B cell (primary cell): ENCODE measurements at regions not wholly inside any gene's neighbourhood (a gene's known extent, or its start where the extent isn't known, plus 50 kb on each side); places are given as distances from the start of the nearest gene placed in this dataset.

Experiments
- ATAC-seq: fragments of 200-7000 bp; cut with Tn5 transposase; one replicate; pipeline ENCODE4 v1.10.0; 2021; ENCODE audit warnings: low read depth, mild to moderate bottlenecking, moderate number of reproducible peaks, moderate library complexity
- CTCF ChIA-PET: fragments of 350-600 bp; sonication (Branson Sonifier 250); formaldehyde crosslinking; loops from one replicate; lab custom pipeline; 2021; ENCODE audit warnings: antibody characterized with exemption, inconsistent platforms; lab: Charles Lee
- POLR2A ChIA-PET: fragments of 350-600 bp; sonication (Branson Sonifier 250); formaldehyde crosslinking; loops from one replicate; lab custom pipeline; 2021; ENCODE audit warnings: antibody characterized with exemption; lab: Charles Lee
- DNase-seq: peaks from one replicate; pipeline ENCODE4 v3.0.0; 2013
- H2AFZ ChIP-seq: 2 replicates; pipeline ENCODE4 v1.6.1; 2012; ENCODE audit warnings: mild to moderate bottlenecking, low read depth, low read length; ENCODE audit not compliant: insufficient read depth, poor library complexity, severe bottlenecking
- H3K27ac ChIP-seq, 2 donors: 1 replicate in 1 of 2; 2 replicates in 1 of 2; pipeline ENCODE4 v1.5.1; 2012 to 2013; ENCODE audit warnings: low read length in 2 of 2, mild to moderate bottlenecking in 2 of 2, moderate library complexity in 1 of 2
- H3K27me3 ChIP-seq, 4 experiments: fragments of 200-600 bp in 1 of 4; sonication (generic) in 1 of 4; replicated peaks in 1 of 4; 1 replicate in 2 of 4; 2 replicates in 2 of 4; pipeline versions ENCODE4 v1.6.1 to v1.7.0; 2013 to 2016; ENCODE audit warnings: low read length in 3 of 4, mild to moderate bottlenecking in 2 of 4, mixed read lengths in 1 of 4, moderate library complexity in 1 of 4; ENCODE audit not compliant: insufficient read depth in 4 of 4, control insufficient read depth in 3 of 4; ENCODE audit errors: control extremely low read depth in 1 of 4
- H3K36me3 ChIP-seq, 2 experiments: replicated peaks in 1 of 2; 1 replicate in 1 of 2; 2 replicates in 1 of 2; pipeline versions ENCODE4 v1.6.1 to v1.7.1; 2013; ENCODE audit warnings: low read length in 1 of 2; ENCODE audit not compliant: insufficient read depth in 2 of 2, control insufficient read depth in 1 of 2; ENCODE audit errors: control extremely low read depth in 1 of 2, extremely low read depth in 1 of 2
- H3K4me1 ChIP-seq, 2 donors: fragments of 200-600 bp in 1 of 2; sonication (generic) in 1 of 2; 1 replicate in 1 of 2; 2 replicates in 1 of 2; pipeline versions ENCODE4 v1.5.1 to v1.6.1; 2013 to 2017; ENCODE audit warnings: low read length in 2 of 2; ENCODE audit not compliant: control insufficient read depth in 2 of 2, insufficient read depth in 2 of 2
- H3K4me2 ChIP-seq: replicated peaks from 2 replicates; pipeline ENCODE3; 2012; ENCODE audit warnings: mild to moderate bottlenecking, low read depth, low read length; ENCODE audit not compliant: poor library complexity, severe bottlenecking
- H3K4me3 ChIP-seq, 5 experiments: fragments of 200-600 bp in 1 of 5; sonication (generic) in 1 of 5; 1 replicate in 3 of 5; 2 replicates in 2 of 5; pipeline versions ENCODE4 v1.5.1 to v1.7.0; 2011 to 2016; ENCODE audit warnings: low read length in 4 of 5, mild to moderate bottlenecking in 4 of 5, low read depth in 2 of 5, control low read depth in 1 of 5, moderate library complexity in 1 of 5; ENCODE audit not compliant: insufficient read depth in 1 of 5; ENCODE audit errors: control extremely low read depth in 1 of 5, extremely low read depth in 1 of 5
- H3K79me2 ChIP-seq: fragments of 200-600 bp; sonication (generic); one replicate; pipeline ENCODE4 v1.6.0; 2016; ENCODE audit warnings: low read length; ENCODE audit not compliant: control insufficient read depth, insufficient read depth
- H3K9ac ChIP-seq: fragments of 200-600 bp; sonication (generic); 2 replicates; pipeline ENCODE4 v1.6.1; 2017; ENCODE audit warnings: mild to moderate bottlenecking, low read length, moderate library complexity
- H3K9me3 ChIP-seq, 3 donors: one replicate each; pipeline versions ENCODE4 v1.6.1 to v1.7.1; 2013; ENCODE audit warnings: low read length in 2 of 3; ENCODE audit not compliant: control insufficient read depth in 2 of 3, insufficient read depth in 1 of 3; ENCODE audit errors: control extremely low read depth in 1 of 3
- H4K20me1 ChIP-seq: 2 replicates; pipeline ENCODE4 v1.6.0; 2012; ENCODE audit warnings: mild to moderate bottlenecking, low read length; ENCODE audit not compliant: insufficient read depth, control insufficient read depth, poor library complexity, severe bottlenecking
- H3K27ac Mint-ChIP-seq: one replicate; pipeline ENCODE4 v1.8.0; 2021; ENCODE audit warnings: mixed read lengths
- H3K27me3 Mint-ChIP-seq: one replicate; pipeline ENCODE4 v1.8.0; 2021; ENCODE audit warnings: mixed read lengths
- H3K4me1 Mint-ChIP-seq: one replicate; pipeline ENCODE4 v1.8.0; 2021; ENCODE audit warnings: mixed read lengths
- H3K4me3 Mint-ChIP-seq: one replicate; pipeline ENCODE4 v1.8.0; 2021; ENCODE audit warnings: mixed read lengths
- H3K9me3 Mint-ChIP-seq: one replicate; pipeline ENCODE4 v1.8.0; 2022; ENCODE audit warnings: mixed read lengths; ENCODE audit not compliant: insufficient read depth
- EZH2 ChIP-seq: IDR thresholded peaks from 2 replicates; pipeline ENCODE4 v1.6.1; 2012; ENCODE audit warnings: borderline replicate concordance, low read depth, mild to moderate bottlenecking, moderate library complexity, low read length; ENCODE audit not compliant: insufficient read depth, poor library complexity, severe bottlenecking
- WGBS: methylation state at CpG from one replicate; pipeline ENCODE4 v1.1.5; 2013; ENCODE audit warnings: missing lambda C conversion rate; ENCODE audit not compliant: insufficient coverage; 5-methylcytosine and 5-hydroxymethylcytosine counted together
- intact Hi-C: fragments of 100-400 bp; cut with micrococcal nuclease; formaldehyde crosslinking; loops from one replicate; pipeline ENCODE4 v1.10.0; 2022
- TF ChIP-seq, protein P1 (sequence below): fragments of 200-600 bp; IDR thresholded peaks from one replicate; pipeline ENCODE4 v1.8.0; 2022; ENCODE audit warnings: antibody characterized with exemption, mild to moderate bottlenecking

GRCh38 chr20:48286601-48287000, 501.3 kb upstream of the SULF2 start:
- no CpG with 5 or more reads among the region's 1 CpG for WGBS
- Histone ChIP-seq H3K4me1 (no peaks in the 10 kb centered on the region), H3K27me3 (peaks cover 0 to 2% (median under 1%) of the 10 kb centered on the region in 4 experiments), H3K4me2 (no peak overlapping the region), H3K9ac (no peak overlapping the region), H3K27ac (no peak overlapping the region), H3K79me2 (no peaks in the 10 kb centered on the region), H3K36me3 (no peaks in the 10 kb centered on the region), H3K9me3 (peaks cover 0 to 8% (median 0%) of the 10 kb centered on the region in 3 donors), H3K4me3 (no peak overlapping the region), H2AFZ (no peak overlapping the region), H4K20me1 (no peaks in the 10 kb centered on the region)
- ChIA-PET POLR2A (no interaction called here), CTCF (no interaction called here)
- H3K9me3 Mint-ChIP-seq = no peaks in the 10 kb centered on the region
- intact Hi-C loops = no loop called here
- no peaks in the 10 kb centered on the region for H3K4me1 Mint-ChIP-seq
- no peak for TF ChIP-seq EZH2
- TF ChIP-seq, protein P1, sequence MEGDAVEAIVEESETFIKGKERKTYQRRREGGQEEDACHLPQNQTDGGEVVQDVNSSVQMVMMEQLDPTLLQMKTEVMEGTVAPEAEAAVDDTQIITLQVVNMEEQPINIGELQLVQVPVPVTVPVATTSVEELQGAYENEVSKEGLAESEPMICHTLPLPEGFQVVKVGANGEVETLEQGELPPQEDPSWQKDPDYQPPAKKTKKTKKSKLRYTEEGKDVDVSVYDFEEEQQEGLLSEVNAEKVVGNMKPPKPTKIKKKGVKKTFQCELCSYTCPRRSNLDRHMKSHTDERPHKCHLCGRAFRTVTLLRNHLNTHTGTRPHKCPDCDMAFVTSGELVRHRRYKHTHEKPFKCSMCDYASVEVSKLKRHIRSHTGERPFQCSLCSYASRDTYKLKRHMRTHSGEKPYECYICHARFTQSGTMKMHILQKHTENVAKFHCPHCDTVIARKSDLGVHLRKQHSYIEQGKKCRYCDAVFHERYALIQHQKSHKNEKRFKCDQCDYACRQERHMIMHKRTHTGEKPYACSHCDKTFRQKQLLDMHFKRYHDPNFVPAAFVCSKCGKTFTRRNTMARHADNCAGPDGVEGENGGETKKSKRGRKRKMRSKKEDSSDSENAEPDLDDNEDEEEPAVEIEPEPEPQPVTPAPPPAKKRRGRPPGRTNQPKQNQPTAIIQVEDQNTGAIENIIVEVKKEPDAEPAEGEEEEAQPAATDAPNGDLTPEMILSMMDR = no peak
- H3K27me3 Mint-ChIP-seq = peaks cover 35% of the 10 kb centered on the region
- no peak overlapping the region for H3K27ac Mint-ChIP-seq
- no peak for ATAC-seq
- DNase-seq = no peak
- no peak overlapping the region for H3K4me3 Mint-ChIP-seq

- DNase-seq (no peak), ATAC-seq (no peak)
- no peaks in the 10 kb centered on the region for H3K36me3 ChIP-seq
- no peak overlapping the region for H3K4me3 Mint-ChIP-seq
- no peak overlapping the region for H3K9ac ChIP-seq
- H3K79me2 ChIP-seq = no peaks in the 10 kb centered on the region
- H3K4me1 ChIP-seq = no peaks in the 10 kb centered on the region
- peaks cover 31% of the 10 kb centered on the region for H3K27me3 Mint-ChIP-seq
- intact Hi-C loops = no loop called here
- WGBS = no CpG with 5 or more reads among the region's 1 CpG
- H3K27ac Mint-ChIP-seq = no peak overlapping the region
- POLR2A ChIA-PET = no interaction called here
- H3K27ac ChIP-seq = no peak overlapping the region
- H3K9me3 Mint-ChIP-seq = no peaks in the 10 kb centered on the region
- no peak overlapping the region for H3K4me3 ChIP-seq
- H2AFZ ChIP-seq = no peak overlapping the region
- no peak for TF ChIP-seq EZH2
- TF ChIP-seq, protein P1 = no peak
- H3K27me3 ChIP-seq = peaks cover 0 to 2% (median under 1%) of the 10 kb centered on the region in 4 experiments
- H4K20me1 ChIP-seq = no peaks in the 10 kb centered on the region
- CTCF ChIA-PET = no interaction called here
- no peak overlapping the region for H3K4me2 ChIP-seq
- H3K9me3 ChIP-seq = peaks cover 0 to 8% (median 0%) of the 10 kb centered on the region in 3 donors
- no peaks in the 10 kb centered on the region for H3K4me1 Mint-ChIP-seq
Observed at GRCh38 chr20:48285656-48286055, 500.4 kb upstream of the SULF2 start.
